CD4-positive, alpha-beta memory T cell (primary cell): ENCODE measurements at regions not wholly inside any gene's neighbourhood (a gene's known extent, or its start where the extent isn't known, plus 50 kb on each side); places are given as distances from the start of the nearest gene placed in this dataset.

Source experiments
- CTCF ChIA-PET: fragments of 350-600 bp; sonication (Branson Sonifier 250); formaldehyde crosslinking; loops from one replicate; lab custom pipeline; 2021; ENCODE audit warnings: inconsistent platforms; ENCODE audit not compliant: partially characterized antibody; lab: Charles Lee
- POLR2A ChIA-PET: fragments of 350-600 bp; sonication (Branson Sonifier 250); formaldehyde crosslinking; loops from one replicate; lab custom pipeline; 2021; ENCODE audit not compliant: partially characterized antibody; lab: Charles Lee
- DNase-seq, 5 donors: peaks; one replicate each; pipeline versions ENCODE4 v3.0.0 to v3.0.0-alpha.2; 2020 to 2022; ENCODE audit warnings: mixed read lengths in 1 of 5
- H3K27ac ChIP-seq: one replicate; pipeline ENCODE4 v1.7.0; 2013; ENCODE audit warnings: low read depth, low read length
- H3K27me3 ChIP-seq: 2 replicates; pipeline ENCODE4 v1.7.0; 2013; ENCODE audit warnings: mild to moderate bottlenecking, low read length, moderate library complexity; ENCODE audit not compliant: insufficient read depth
- H3K36me3 ChIP-seq: 2 replicates; pipeline ENCODE4 v1.7.0; 2013; ENCODE audit warnings: mild to moderate bottlenecking, low read length, moderate library complexity; ENCODE audit not compliant: insufficient read depth
- H3K4me1 ChIP-seq: 2 replicates; pipeline ENCODE4 v1.7.0; 2013; ENCODE audit warnings: mild to moderate bottlenecking, low read length, moderate library complexity; ENCODE audit not compliant: insufficient read depth
- H3K4me3 ChIP-seq, 2 donors: one replicate each; pipeline ENCODE4 v1.7.0; 2013; ENCODE audit warnings: low read length in 2 of 2, mild to moderate bottlenecking in 1 of 2
- H3K9me3 ChIP-seq, 2 donors: one replicate each; pipeline ENCODE4 v1.7.0; 2013; ENCODE audit warnings: low read length in 2 of 2, control low read depth in 1 of 2; ENCODE audit not compliant: control insufficient read depth in 1 of 2
- H3K27ac Mint-ChIP-seq, 7 donors: one replicate each; pipeline ENCODE4 v1.8.0; 2020 to 2021; ENCODE audit warnings: mixed read lengths in 7 of 7, mild to moderate bottlenecking in 6 of 7, inconsistent platforms in 3 of 7, moderate library complexity in 3 of 7
- H3K27me3 Mint-ChIP-seq, 2 donors: one replicate each; pipeline ENCODE4 v1.8.0; 2020 to 2021; ENCODE audit warnings: mixed read lengths in 2 of 2
- H3K36me3 Mint-ChIP-seq, 2 donors: one replicate each; pipeline ENCODE4 v1.8.0; 2020 to 2021; ENCODE audit warnings: mixed read lengths in 2 of 2, inconsistent platforms in 1 of 2, mild to moderate bottlenecking in 1 of 2
- H3K4me1 Mint-ChIP-seq, 4 donors: one replicate each; pipeline ENCODE4 v1.8.0; 2020 to 2021; ENCODE audit warnings: mixed read lengths in 4 of 4, mild to moderate bottlenecking in 1 of 4
- H3K4me3 Mint-ChIP-seq, 8 donors: one replicate each; pipeline ENCODE4 v1.8.0; 2020 to 2021; ENCODE audit warnings: mixed read lengths in 8 of 8, mild to moderate bottlenecking in 7 of 8, moderate library complexity in 6 of 8, inconsistent platforms in 3 of 8
- H3K9me3 Mint-ChIP-seq, 8 donors: one replicate each; pipeline ENCODE4 v1.8.0; 2020 to 2021; ENCODE audit warnings: mixed read lengths in 8 of 8, mild to moderate bottlenecking in 5 of 8, inconsistent platforms in 3 of 8, moderate library complexity in 1 of 8
- intact Hi-C: fragments of 100-400 bp; cut with micrococcal nuclease; formaldehyde crosslinking; loops from one replicate; pipeline ENCODE4 v1.15.1; 2023

DNA sequence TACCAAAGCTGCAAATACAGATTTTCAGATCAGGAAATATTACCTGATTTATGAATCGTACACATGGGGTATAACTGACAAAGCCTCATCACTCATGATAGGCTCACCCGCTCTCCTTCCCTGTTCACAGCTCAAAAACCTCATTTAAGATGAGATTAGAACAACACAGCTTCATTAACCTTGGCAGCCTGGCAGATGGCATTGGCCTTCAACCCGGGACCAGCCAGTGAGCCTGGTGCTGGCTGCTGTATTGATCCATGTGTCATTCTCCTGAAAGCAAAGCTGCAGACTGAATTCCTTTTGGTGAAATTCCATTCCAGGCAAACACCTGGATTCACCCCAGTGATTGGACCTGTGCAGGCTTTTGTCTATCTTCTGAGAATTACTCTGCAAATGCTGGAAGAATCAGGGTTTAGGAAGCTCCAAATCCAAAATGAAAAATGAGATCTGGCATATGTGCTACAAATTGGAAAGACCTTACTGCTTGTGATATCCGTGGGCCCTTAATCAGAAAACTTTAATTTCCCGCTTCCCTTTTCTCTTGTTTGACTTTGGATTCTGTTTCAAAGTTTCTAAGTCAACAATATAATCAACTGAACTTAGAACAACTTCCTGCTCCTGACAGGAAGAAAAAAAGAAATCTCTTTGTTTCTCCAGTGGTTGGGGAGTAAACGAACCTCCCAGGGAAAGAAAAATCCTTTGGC lies 189.1 kb upstream of the KBTBD8 start:
- intact Hi-C loops, result no loop called here

DNA sequence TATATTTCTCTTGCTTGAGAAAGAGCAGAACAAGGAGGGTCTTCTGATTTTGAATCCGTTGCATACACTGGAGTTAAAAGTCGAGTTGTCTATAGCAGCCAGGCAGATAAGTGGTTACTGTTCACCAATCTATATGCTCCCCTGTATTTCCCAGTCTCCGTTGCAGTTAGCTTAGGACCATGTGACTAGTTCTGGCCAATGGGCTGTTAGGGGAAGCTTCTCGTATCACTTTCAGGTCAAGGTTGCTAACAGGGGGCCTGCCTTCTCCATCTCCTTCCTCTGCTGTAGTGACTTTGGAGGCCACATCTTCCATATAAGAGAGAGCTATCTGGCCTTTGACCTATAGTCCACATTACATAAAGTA lies 188.5 kb upstream of the KBTBD8 start:
- Histone ChIP-seq H3K27ac (no peak overlapping the region), H3K4me3 (no peak overlapping the region), H3K27me3 (no peaks in the 10 kb centered on the region), H3K4me1 (no peaks in the 10 kb centered on the region), H3K9me3 (no peaks in the 10 kb centered on the region), H3K36me3 (no peaks in the 10 kb centered on the region)
- ChIA-PET POLR2A (no interaction called here), CTCF (interaction anchor here (0.8 to 7.5 kb wide), 6 partner anchors 9 to 556 kb away, joined by 3 to 50 read pairs (median 10); no protein-coding TSS in a partner anchor)
- intact Hi-C loops, result no loop called here
- no peaks in the 10 kb centered on the region for H3K36me3 Mint-ChIP-seq
- H3K4me1 Mint-ChIP-seq, result peaks cover 0 to 4% (median 0%) of the 10 kb centered on the region in 4 donors
- no peak for DNase-seq
- no peaks in the 10 kb centered on the region for H3K9me3 Mint-ChIP-seq
- no peak overlapping the region for H3K27ac Mint-ChIP-seq
- no peak overlapping the region for H3K4me3 Mint-ChIP-seq
- H3K27me3 Mint-ChIP-seq, result no peaks in the 10 kb centered on the region

More for the DNA sequence above, 189.1 kb upstream of the KBTBD8 start:
- Mint-ChIP-seq H3K4me1 (peaks cover 0 to 8% (median 2%) of the 10 kb centered on the region in 4 donors), H3K9me3 (no peaks in the 10 kb centered on the region), H3K4me3 (no peak overlapping the region), H3K27me3 (no peaks in the 10 kb centered on the region), H3K36me3 (no peaks in the 10 kb centered on the region), H3K27ac (peak overlapping the region in 1 of 7 donors; percentile 68)
- no peaks in the 10 kb centered on the region for H3K36me3 ChIP-seq
- no peak overlapping the region for H3K27ac ChIP-seq
- no peak for DNase-seq
- H3K27me3 ChIP-seq, result no peaks in the 10 kb centered on the region
- H3K9me3 ChIP-seq, result no peaks in the 10 kb centered on the region
- H3K4me3 ChIP-seq, result no peak overlapping the region
- ChIA-PET CTCF (interaction anchor here (1.2 to 7.5 kb wide), 4 partner anchors 8 to 401 kb away, joined by 4 to 50 read pairs (median 14); no protein-coding TSS in a partner anchor), POLR2A (no interaction called here)
- H3K4me1 ChIP-seq, result no peaks in the 10 kb centered on the region

DNA sequence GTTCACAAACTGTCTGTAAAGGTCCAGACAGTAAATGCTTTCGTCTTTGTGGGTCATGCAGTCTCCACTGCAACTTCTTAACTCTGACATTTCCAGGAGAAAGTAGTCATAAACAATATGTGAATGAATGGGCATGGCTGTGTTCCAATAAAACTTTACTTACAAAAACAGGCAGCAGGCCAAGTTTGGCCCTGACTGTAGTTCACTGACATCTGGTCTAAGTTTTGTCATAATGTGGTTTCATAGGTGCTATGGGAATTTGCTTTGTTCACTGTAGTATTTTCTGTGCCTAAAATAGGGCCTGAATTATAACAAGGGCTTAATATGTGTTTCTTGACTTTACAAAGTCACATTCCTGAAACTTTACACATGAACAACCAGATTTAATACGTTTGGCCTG lies 186.0 kb upstream of the KBTBD8 start:
- H3K9me3 Mint-ChIP-seq, result peaks cover 0 to 2% (median 0%) of the 10 kb centered on the region in 8 donors
- intact Hi-C loops, result loop anchor here (10.0 kb wide), 1 partner anchor 307 kb away; the partner anchor contains the start of gene LRIG1
- H3K4me3 ChIP-seq, result no peak overlapping the region
- H3K4me1 ChIP-seq, result no peaks in the 10 kb centered on the region
- no peaks in the 10 kb centered on the region for H3K27me3 ChIP-seq
- H3K27ac ChIP-seq, result no peak overlapping the region
- H3K4me1 Mint-ChIP-seq, result peaks cover 0 to 4% (median 2%) of the 10 kb centered on the region in 4 donors
- no peak overlapping the region for H3K4me3 Mint-ChIP-seq
- H3K36me3 Mint-ChIP-seq, result no peaks in the 10 kb centered on the region
- no peaks in the 10 kb centered on the region for H3K36me3 ChIP-seq
- no peaks in the 10 kb centered on the region for H3K9me3 ChIP-seq
- ChIA-PET POLR2A (no interaction called here), CTCF (interaction anchor here (1.2 to 7.5 kb wide), 5 partner anchors 11 to 558 kb away, joined by 4 to 50 read pairs (median 21); no protein-coding TSS in a partner anchor)
- DNase-seq, result no peak
- H3K27me3 Mint-ChIP-seq, result peaks cover 0 to 3% of the 10 kb centered on the region in 2 donors
- no peak overlapping the region for H3K27ac Mint-ChIP-seq

GRCh38 chr3:66812741-66813140 lies 185.4 kb upstream of the KBTBD8 start:
- peak overlapping the region in 2 of 7 donors; percentile 18 to 20 for H3K27ac Mint-ChIP-seq
- POLR2A ChIA-PET, result no interaction called here
- no peaks in the 10 kb centered on the region for H3K4me1 ChIP-seq
- H3K9me3 ChIP-seq, result no peaks in the 10 kb centered on the region
- H3K27me3 Mint-ChIP-seq, result peaks cover 0 to 7% of the 10 kb centered on the region in 2 donors
- intact Hi-C loops, result loop anchor here (10.0 kb wide), 1 partner anchor 308 kb away; the partner anchor contains the start of gene LRIG1
- H3K27ac ChIP-seq, result no peak overlapping the region
- H3K4me3 Mint-ChIP-seq, result no peak overlapping the region
- H3K36me3 Mint-ChIP-seq, result no peaks in the 10 kb centered on the region
- H3K4me3 ChIP-seq, result no peak overlapping the region
- DNase-seq, result no peak
- no peaks in the 10 kb centered on the region for H3K36me3 ChIP-seq
- H3K27me3 ChIP-seq, result no peaks in the 10 kb centered on the region
- H3K9me3 Mint-ChIP-seq, result peaks cover 0 to 2% (median 0%) of the 10 kb centered on the region in 8 donors
- CTCF ChIA-PET, result interaction anchor here (1.2 to 7.5 kb wide), 5 partner anchors 10 to 559 kb away, joined by 4 to 50 read pairs (median 21); no protein-coding TSS in a partner anchor
- peaks cover 0 to 4% (median 2%) of the 10 kb centered on the region in 4 donors for H3K4me1 Mint-ChIP-seq

- POLR2A ChIA-PET, result interaction anchor here (1.4 kb wide), 1 partner anchor 422 kb away, joined by 3 read pairs; no protein-coding TSS in a partner anchor
These were observed 181.9 kb upstream of the KBTBD8 start for GRCh38 chr3:66816090-66816761.

DNA sequence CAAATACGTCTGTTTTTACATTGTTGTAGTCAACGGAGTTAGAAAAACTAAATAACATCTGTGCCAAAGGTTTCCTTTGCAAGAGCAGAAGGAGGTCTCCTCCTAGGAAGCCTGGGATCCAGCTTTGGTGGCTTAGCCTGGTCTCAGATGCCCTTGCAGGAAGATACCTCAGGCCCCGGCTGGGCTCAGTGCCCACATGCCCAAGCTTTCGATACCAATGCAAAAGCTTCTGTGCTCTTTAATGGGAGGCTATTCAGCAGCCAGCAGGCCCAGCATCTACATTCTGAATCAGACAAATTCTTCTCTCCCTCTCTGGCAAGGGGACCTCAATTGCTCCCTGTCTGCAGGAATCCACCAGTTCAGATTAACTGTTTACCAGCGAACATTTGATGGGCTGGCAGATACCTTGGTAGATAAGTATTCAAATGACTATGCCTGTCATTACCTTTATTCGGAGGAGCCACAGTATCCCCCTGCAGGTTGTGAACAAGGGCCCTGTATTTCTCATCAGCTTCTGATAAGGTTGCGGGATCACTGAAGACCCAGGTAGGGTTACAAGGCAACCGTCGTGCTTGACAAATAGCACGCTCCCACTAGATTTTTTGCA lies 180.1 kb upstream of the KBTBD8 start:
- POLR2A ChIA-PET, result no interaction called here
- Histone ChIP-seq H3K4me1 (no peaks in the 10 kb centered on the region), H3K27me3 (no peaks in the 10 kb centered on the region), H3K27ac (no peak overlapping the region), H3K36me3 (no peaks in the 10 kb centered on the region), H3K9me3 (no peaks in the 10 kb centered on the region), H3K4me3 (no peak overlapping the region)
- no peak for DNase-seq
- CTCF ChIA-PET, result interaction anchor here (0.9 to 10.4 kb wide), 14 partner anchors 8 to 564 kb away, joined by 3 to 187 read pairs (median 6); no protein-coding TSS in a partner anchor
- Mint-ChIP-seq H3K36me3 (no peaks in the 10 kb centered on the region), H3K4me3 (no peak overlapping the region), H3K27ac (no peak overlapping the region), H3K4me1 (peaks cover 0 to 3% (median 1%) of the 10 kb centered on the region in 4 donors), H3K9me3 (peaks cover 0 to 2% (median 0%) of the 10 kb centered on the region in 8 donors), H3K27me3 (peaks cover 0 to 9% of the 10 kb centered on the region in 2 donors)
- intact Hi-C loops, result loop anchor here (5.0 to 10.0 kb wide), 2 partner anchors 313 to 426 kb away; partner anchors contain the start of gene LRIG1

More at GRCh38 chr3:66816090-66816761, 181.9 kb upstream of the KBTBD8 start:
- H3K36me3 ChIP-seq, result no peaks in the 10 kb centered on the region
- Mint-ChIP-seq H3K9me3 (peaks cover 0 to 2% (median 0%) of the 10 kb centered on the region in 8 donors), H3K4me1 (peaks cover 0 to 2% (median under 1%) of the 10 kb centered on the region in 4 donors), H3K4me3 (no peak overlapping the region), H3K27me3 (peaks cover 0 to 9% of the 10 kb centered on the region in 2 donors), H3K36me3 (no peaks in the 10 kb centered on the region), H3K27ac (no peak overlapping the region)
- H3K9me3 ChIP-seq, result no peaks in the 10 kb centered on the region
- peak in 4 of 5 donors; percentile 60 to 69 (median 64) for DNase-seq
- no peaks in the 10 kb centered on the region for H3K4me1 ChIP-seq
- no peaks in the 10 kb centered on the region for H3K27me3 ChIP-seq
- H3K4me3 ChIP-seq, result no peak overlapping the region
- H3K27ac ChIP-seq, result no peak overlapping the region
- CTCF ChIA-PET, result interaction anchor here (0.7 to 10.4 kb wide), 17 partner anchors 7 to 585 kb away, joined by 3 to 187 read pairs (median 5); no protein-coding TSS in a partner anchor
- intact Hi-C loops, result loop anchor here (1.0 to 10.0 kb wide), 6 partner anchors 311 to 562 kb away; partner anchors contain the start of gene LRIG1
